Panc1 (cell line): ENCODE measurements at regions not wholly inside any gene's neighbourhood (a gene's known extent, or its start where the extent isn't known, plus 50 kb on each side); places are given as distances from the start of the nearest gene placed in this dataset.
A peak's percentile ranks its signal among the peaks of the same experiment; 100 is the strongest.

Experiments used
- ATAC-seq: fragments of 200-7000 bp; cut with Tn5 transposase; 2 replicates; pipeline ENCODE4 v1.9.1; 2020; ENCODE audit warnings: mild to moderate bottlenecking, moderate library complexity
- BruUV-seq: library from RNA; stranded (reverse); fragments of 400-500 nt; replicated peaks from 2 replicates; lab custom pipeline; 2021; lab: Mats Ljungman, UMichigan
- CTCF ChIA-PET: fragments of 300-600 bp; sonication (Branson Sonifier 250); formaldehyde crosslinking; loops from one replicate; lab custom pipeline; 2022; ENCODE audit warnings: antibody characterized with exemption; lab: Charles Lee
- POLR2A ChIA-PET: fragments of 300-600 bp; sonication (Branson Sonifier 250); formaldehyde crosslinking; loops from one replicate; lab custom pipeline; 2022; ENCODE audit warnings: antibody characterized with exemption; lab: Charles Lee
- DNase-seq: peaks from one replicate; pipeline ENCODE4 v3.0.0-alpha.2; 2010; ENCODE audit warnings: low read depth, low spot score
- H3K27ac ChIP-seq: 2 replicates; pipeline ENCODE4 v1.5.1; 2011; ENCODE audit warnings: mild to moderate bottlenecking, low read length, inconsistent platforms
- H3K27me3 ChIP-seq: fragments of 200-500 bp; sonication (Bioruptor generic); 2 replicates; pipeline ENCODE4 v1.6.0; 2014; ENCODE audit warnings: low read length, inconsistent platforms; ENCODE audit not compliant: control insufficient read depth, insufficient read depth
- H3K36me3 ChIP-seq: fragments of 200-500 bp; sonication (Bioruptor generic); 2 replicates; pipeline ENCODE4 v1.5.1; 2014; ENCODE audit warnings: inconsistent platforms, mild to moderate bottlenecking, low read length, moderate library complexity; ENCODE audit not compliant: control insufficient read depth, insufficient read depth
- H3K4me1 ChIP-seq: 2 replicates; pipeline ENCODE4 v1.5.1; 2011; ENCODE audit warnings: inconsistent platforms, mild to moderate bottlenecking, low read length, moderate library complexity; ENCODE audit not compliant: control insufficient read depth, insufficient read depth
- H3K4me3 ChIP-seq, 2 experiments: 2 replicates each; pipeline ENCODE4 v1.5.1; 2011 to 2012; ENCODE audit warnings: low read depth in 2 of 2, low read length in 2 of 2, mild to moderate bottlenecking in 2 of 2, inconsistent platforms in 1 of 2, moderate library complexity in 1 of 2
- H3K9me3 ChIP-seq: fragments of 200-500 bp; sonication (Bioruptor generic); 2 replicates; pipeline ENCODE4 v1.5.1; 2014; ENCODE audit warnings: low read depth, mild to moderate bottlenecking, inconsistent platforms, low read length, moderate library complexity; ENCODE audit not compliant: control insufficient read depth, insufficient read depth
- POLR2AphosphoS5 ChIP-seq: IDR thresholded peaks from 2 replicates; pipeline ENCODE4 v1.6.1; 2012; ENCODE audit warnings: mild to moderate bottlenecking, low read depth, low read length, moderate library complexity
- SIN3A ChIP-seq: IDR thresholded peaks from 2 replicates; pipeline ENCODE4 v1.6.1; 2012; ENCODE audit warnings: low read depth, mild to moderate bottlenecking, low read length, moderate library complexity, borderline replicate concordance; ENCODE audit not compliant: insufficient read depth
- TCF7L2 ChIP-seq: IDR thresholded peaks from 2 replicates; pipeline ENCODE4 v1.6.1; 2011; ENCODE audit warnings: mild to moderate bottlenecking, low read depth, low read length, inconsistent platforms
- in situ Hi-C: cut with HindIII; loops from 2 replicates; pipeline ENCODE4 v1.10.0; 2016; ENCODE audit warnings: low sequenced_read_pairs, low pct_unique_long_range_greater_than_20kb
- intact Hi-C: fragments of 100-400 bp; cut with micrococcal nuclease; formaldehyde crosslinking; loops from one replicate; pipeline ENCODE4 v1.10.0; 2022; ENCODE audit not compliant: unreplicated experiment
- TF ChIP-seq, protein P1 (sequence below): fragments of 450-650 bp; IDR thresholded peaks from 2 replicates; pipeline ENCODE4 v1.5.1; 2017; ENCODE audit warnings: mild to moderate bottlenecking
- TF ChIP-seq, protein P2 (sequence below), 2 experiments: IDR thresholded peaks; 2 replicates each; pipeline ENCODE4 v1.6.1; 2011 to 2012; ENCODE audit warnings: low read depth in 2 of 2, control low read depth in 1 of 2, low read length in 1 of 2, mild to moderate bottlenecking in 1 of 2, moderate library complexity in 1 of 2; ENCODE audit not compliant: insufficient read depth in 1 of 2

DNA sequence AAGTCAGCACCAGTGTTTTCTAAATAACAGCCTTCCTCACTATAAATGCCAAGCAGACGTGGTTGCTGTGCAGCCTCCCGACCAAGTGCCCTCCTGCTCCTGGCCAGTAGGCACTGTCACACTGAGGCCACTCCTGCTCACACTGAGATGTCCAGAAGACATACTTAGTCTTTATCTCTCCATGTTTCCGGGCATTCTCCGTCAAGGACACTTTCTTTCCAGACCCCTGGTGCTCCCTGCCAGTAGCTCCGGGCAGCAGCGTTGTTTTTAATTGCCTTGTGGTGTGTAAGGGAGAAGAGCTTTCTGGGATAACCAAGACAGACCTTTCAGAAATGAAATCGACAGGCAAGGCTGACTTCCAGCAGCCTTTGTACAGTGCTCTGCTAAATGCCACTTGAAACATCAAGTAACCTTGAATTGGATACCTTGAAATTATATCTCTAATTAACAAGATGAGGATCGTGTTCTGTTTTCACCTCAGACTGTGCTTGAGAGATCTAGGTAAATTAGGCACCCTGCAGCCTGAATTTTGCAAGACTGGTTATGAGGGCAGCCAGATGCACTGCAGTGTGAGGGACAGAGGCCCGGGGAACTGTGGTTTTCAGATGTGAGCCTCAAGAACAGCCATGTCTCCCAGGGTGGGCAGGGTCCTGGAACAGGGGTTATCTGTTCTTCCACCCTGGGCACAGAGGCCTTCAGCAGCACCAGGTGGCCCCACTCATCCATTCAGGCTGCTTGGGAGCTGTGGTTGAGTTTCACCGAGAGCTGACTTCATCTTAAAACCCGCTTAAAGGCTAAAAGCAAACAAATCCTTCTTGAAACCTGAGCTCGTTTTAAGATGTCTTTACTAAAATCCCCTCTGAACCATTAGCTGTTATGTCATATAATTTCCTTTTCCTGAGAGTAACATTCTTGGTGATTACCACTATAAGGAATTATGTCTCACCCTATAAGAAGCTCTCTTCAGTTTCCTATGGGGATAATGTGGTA is 105.5 kb upstream of the IL12A start:
- CTCF ChIA-PET, result interaction anchor here (0.6 to 4.0 kb wide), 6 partner anchors 10 to 457 kb away, joined by 3 to 50 read pairs (median 4); no protein-coding TSS in a partner anchor
- Histone ChIP-seq H3K36me3 (no peaks in the 10 kb centered on the region), H3K9me3 (no peaks in the 10 kb centered on the region), H3K4me1 (no peaks in the 10 kb centered on the region), H3K27ac (no peak overlapping the region), H3K27me3 (no peaks in the 10 kb centered on the region), H3K4me3 (no peak overlapping the region)
- in situ Hi-C loops (no loop called here), intact Hi-C loops (loop anchor here (5.0 kb wide), 1 partner anchor 56 kb away; no protein-coding TSS in a partner anchor)
- ATAC-seq, result peak; percentile 40; the same call in 1 of the 2 replicates
- DNase-seq, result no peak
- POLR2A ChIA-PET, result no interaction called here
- no TSS peak for BruUV-seq
- no peak for TF ChIP-seq POLR2AphosphoS5

DNA sequence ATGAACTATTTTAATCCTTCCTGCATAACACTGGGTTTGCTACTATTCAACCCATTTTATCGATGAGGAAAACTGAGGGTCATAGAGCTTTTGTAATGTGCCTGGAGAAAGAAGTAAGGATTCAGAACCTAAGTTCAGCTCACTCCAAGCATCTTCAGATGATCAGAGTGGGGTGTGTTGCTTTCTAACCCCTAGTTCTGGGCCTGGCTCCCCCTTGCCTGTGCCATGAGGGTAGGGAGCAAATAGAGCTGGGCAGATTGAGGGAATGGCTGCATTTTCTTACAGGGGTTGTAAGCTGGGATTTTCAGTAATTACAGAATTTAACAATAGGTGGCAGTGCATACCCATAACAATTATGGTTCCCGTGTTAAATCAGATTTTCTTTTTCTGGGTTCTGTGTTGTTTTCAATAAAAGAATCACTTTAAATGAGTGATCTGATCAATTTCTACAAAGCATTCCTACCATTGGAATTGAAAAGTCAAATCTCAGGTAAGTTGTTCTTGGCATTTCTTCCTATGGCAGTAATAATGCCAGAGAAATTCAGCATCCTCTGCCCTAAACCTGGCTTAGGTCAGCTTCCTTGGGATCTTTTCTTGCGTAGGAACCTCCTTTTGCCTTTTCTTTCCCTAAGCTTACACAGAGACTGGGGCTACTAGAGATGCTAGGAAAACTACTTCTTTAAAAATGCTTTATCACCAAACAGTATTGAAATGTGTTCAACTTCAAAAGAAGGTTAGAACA is 103.8 kb upstream of the IL12A start:
- ChIA-PET POLR2A (no interaction called here), CTCF (interaction anchor here (0.5 to 4.0 kb wide), 9 partner anchors 11 to 602 kb away, joined by 3 to 50 read pairs (median 4); partner anchors contain the start of gene IL12A)
- BruUV-seq, result no TSS peak
- DNase-seq (peak; percentile 54), ATAC-seq (peak; percentile 81)
- intact Hi-C loops, result loop anchor here (1.0 to 5.0 kb wide), 2 partner anchors 58 to 121 kb away; no protein-coding TSS in a partner anchor
- H3K9me3 ChIP-seq, result no peaks in the 10 kb centered on the region
- no peaks in the 10 kb centered on the region for H3K4me1 ChIP-seq
- H3K27ac ChIP-seq, result no peak overlapping the region
- H3K4me3 ChIP-seq, result no peak overlapping the region
- in situ Hi-C loops, result no loop called here
- no peaks in the 10 kb centered on the region for H3K36me3 ChIP-seq
- TF ChIP-seq POLR2AphosphoS5 (no peak), SIN3A (no peak), TCF7L2 (no peak)
- TF ChIP-seq, protein P1, sequence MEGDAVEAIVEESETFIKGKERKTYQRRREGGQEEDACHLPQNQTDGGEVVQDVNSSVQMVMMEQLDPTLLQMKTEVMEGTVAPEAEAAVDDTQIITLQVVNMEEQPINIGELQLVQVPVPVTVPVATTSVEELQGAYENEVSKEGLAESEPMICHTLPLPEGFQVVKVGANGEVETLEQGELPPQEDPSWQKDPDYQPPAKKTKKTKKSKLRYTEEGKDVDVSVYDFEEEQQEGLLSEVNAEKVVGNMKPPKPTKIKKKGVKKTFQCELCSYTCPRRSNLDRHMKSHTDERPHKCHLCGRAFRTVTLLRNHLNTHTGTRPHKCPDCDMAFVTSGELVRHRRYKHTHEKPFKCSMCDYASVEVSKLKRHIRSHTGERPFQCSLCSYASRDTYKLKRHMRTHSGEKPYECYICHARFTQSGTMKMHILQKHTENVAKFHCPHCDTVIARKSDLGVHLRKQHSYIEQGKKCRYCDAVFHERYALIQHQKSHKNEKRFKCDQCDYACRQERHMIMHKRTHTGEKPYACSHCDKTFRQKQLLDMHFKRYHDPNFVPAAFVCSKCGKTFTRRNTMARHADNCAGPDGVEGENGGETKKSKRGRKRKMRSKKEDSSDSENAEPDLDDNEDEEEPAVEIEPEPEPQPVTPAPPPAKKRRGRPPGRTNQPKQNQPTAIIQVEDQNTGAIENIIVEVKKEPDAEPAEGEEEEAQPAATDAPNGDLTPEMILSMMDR, result peak; percentile 79
- TF ChIP-seq, protein P2, sequence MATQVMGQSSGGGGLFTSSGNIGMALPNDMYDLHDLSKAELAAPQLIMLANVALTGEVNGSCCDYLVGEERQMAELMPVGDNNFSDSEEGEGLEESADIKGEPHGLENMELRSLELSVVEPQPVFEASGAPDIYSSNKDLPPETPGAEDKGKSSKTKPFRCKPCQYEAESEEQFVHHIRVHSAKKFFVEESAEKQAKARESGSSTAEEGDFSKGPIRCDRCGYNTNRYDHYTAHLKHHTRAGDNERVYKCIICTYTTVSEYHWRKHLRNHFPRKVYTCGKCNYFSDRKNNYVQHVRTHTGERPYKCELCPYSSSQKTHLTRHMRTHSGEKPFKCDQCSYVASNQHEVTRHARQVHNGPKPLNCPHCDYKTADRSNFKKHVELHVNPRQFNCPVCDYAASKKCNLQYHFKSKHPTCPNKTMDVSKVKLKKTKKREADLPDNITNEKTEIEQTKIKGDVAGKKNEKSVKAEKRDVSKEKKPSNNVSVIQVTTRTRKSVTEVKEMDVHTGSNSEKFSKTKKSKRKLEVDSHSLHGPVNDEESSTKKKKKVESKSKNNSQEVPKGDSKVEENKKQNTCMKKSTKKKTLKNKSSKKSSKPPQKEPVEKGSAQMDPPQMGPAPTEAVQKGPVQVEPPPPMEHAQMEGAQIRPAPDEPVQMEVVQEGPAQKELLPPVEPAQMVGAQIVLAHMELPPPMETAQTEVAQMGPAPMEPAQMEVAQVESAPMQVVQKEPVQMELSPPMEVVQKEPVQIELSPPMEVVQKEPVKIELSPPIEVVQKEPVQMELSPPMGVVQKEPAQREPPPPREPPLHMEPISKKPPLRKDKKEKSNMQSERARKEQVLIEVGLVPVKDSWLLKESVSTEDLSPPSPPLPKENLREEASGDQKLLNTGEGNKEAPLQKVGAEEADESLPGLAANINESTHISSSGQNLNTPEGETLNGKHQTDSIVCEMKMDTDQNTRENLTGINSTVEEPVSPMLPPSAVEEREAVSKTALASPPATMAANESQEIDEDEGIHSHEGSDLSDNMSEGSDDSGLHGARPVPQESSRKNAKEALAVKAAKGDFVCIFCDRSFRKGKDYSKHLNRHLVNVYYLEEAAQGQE (IDR thresholded peaks at IDR 0.05; ENCODE audit: insufficient read depth in 1 of 2, low read depth in 2 of 2, low read length in 1 of 2), result no peak
- H3K27me3 ChIP-seq, result no peaks in the 10 kb centered on the region
